ENCODE measurements at regions not wholly inside any gene's neighbourhood (a gene's known extent, or its start where the extent isn't known, plus 50 kb on each side); places are given as distances from the start of the nearest gene placed in this dataset.

DNA sequence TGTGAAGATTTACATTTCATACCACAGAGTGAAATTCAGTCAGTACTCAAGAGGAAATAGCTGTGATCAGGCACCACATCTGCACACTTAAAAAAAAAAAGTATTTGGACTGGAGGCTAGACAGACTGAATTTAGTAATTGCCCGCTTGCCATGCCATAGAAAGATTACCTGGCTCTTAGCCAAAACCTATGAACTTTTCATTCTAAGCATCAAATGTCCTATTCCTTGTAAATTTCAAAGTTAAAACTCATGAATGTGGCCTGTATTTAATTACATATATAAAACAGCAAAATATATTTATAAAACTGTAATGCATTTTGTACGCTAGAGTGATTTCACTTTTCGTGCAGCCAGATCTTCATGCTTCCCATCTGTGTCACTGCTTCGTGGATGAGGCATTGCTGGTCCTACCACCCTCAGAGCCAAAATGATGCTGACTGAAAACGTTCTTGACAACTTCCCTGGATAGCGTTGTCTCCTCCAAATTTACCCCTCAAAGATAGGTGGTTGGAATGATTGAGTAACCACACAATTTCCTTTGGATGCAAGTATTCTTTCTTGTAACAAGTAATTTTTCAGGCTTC is 447.9 kb upstream of the SGCD start:
- no peak for TF ChIP-seq POLR2A (IDR thresholded peaks at IDR 0.05)
- TF ChIP-seq, protein P1, sequence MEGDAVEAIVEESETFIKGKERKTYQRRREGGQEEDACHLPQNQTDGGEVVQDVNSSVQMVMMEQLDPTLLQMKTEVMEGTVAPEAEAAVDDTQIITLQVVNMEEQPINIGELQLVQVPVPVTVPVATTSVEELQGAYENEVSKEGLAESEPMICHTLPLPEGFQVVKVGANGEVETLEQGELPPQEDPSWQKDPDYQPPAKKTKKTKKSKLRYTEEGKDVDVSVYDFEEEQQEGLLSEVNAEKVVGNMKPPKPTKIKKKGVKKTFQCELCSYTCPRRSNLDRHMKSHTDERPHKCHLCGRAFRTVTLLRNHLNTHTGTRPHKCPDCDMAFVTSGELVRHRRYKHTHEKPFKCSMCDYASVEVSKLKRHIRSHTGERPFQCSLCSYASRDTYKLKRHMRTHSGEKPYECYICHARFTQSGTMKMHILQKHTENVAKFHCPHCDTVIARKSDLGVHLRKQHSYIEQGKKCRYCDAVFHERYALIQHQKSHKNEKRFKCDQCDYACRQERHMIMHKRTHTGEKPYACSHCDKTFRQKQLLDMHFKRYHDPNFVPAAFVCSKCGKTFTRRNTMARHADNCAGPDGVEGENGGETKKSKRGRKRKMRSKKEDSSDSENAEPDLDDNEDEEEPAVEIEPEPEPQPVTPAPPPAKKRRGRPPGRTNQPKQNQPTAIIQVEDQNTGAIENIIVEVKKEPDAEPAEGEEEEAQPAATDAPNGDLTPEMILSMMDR (IDR thresholded peaks at IDR 0.05 in 8 of 11, conservative IDR thresholded peaks at IDR 0.05 in 3 of 11), result no peak

All from spleen (tissue), 7 donors.